ENCODE measurements at regions not wholly inside any gene's neighbourhood (a gene's known extent, or its start where the extent isn't known, plus 50 kb on each side); places are given as distances from the start of the nearest gene placed in this dataset.

DNA sequence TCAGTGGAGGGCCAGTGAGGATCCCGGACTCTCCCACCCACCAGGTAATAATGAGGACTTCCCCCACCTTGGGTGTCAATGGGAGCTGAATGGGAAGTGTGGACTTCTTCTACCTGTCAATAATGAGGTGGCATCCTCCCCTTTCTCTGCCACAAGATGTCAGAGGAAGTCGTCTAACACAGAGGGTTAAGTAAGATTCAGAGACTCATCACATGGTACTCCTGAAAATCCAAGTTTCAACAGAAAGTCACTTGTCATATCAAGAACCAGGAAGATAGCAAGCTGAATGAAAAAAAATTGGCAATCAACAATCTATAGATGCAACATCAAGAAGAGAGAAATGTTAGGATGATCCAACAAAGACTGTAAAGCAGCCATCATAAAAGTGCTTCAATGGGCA, 150.9 kb upstream of the SVIL start:
- Histone ChIP-seq H3K27ac (ENCODE audit: extremely low read depth, low read depth, low read length) (no peak overlapping the region), H3K4me3 (ENCODE audit: low read depth, low read length) (no peak overlapping the region), H3K9me3 (ENCODE audit: control insufficient read depth, insufficient read depth, low read depth, low read length) (no peaks in the 10 kb centered on the region), H3K36me3 (ENCODE audit: control insufficient read depth in 2 of 2, insufficient read depth in 1 of 2, low read length in 2 of 2) (no peaks in the 10 kb centered on the region), H3K4me1 (ENCODE audit: control insufficient read depth, insufficient read depth, low read length) (peaks cover 10% of the 10 kb centered on the region)
- TF ChIP-seq ZNF776 (tag by site-specific recombination; IDR thresholded peaks at IDR 0.05; ENCODE audit: borderline replicate concordance) (no peak), ZNF623 (tag by site-specific recombination; IDR thresholded peaks at IDR 0.05) (no peak), ZNF544 (tag by site-specific recombination; IDR thresholded peaks at IDR 0.05) (no peak), ZNF366 (tag by site-specific recombination; conservative IDR thresholded peaks at IDR 0.05) (no peak), GFI1B (tag by site-specific recombination; IDR thresholded peaks at IDR 0.05) (no peak)
- TF ChIP-seq, protein P1, sequence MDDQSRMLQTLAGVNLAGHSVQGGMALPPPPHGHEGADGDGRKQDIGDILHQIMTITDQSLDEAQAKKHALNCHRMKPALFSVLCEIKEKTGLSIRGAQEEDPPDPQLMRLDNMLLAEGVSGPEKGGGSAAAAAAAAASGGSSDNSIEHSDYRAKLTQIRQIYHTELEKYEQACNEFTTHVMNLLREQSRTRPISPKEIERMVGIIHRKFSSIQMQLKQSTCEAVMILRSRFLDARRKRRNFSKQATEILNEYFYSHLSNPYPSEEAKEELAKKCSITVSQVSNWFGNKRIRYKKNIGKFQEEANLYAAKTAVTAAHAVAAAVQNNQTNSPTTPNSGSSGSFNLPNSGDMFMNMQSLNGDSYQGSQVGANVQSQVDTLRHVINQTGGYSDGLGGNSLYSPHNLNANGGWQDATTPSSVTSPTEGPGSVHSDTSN (CRISPR knock-in tag; IDR thresholded peaks at IDR 0.05) = no peak
- CTCF ChIA-PET = interaction anchor here (0.7 kb wide), 1 partner anchor 289 kb away, joined by 4 read pairs; no protein-coding TSS in a partner anchor
- POLR2A ChIA-PET = no interaction called here

DNA sequence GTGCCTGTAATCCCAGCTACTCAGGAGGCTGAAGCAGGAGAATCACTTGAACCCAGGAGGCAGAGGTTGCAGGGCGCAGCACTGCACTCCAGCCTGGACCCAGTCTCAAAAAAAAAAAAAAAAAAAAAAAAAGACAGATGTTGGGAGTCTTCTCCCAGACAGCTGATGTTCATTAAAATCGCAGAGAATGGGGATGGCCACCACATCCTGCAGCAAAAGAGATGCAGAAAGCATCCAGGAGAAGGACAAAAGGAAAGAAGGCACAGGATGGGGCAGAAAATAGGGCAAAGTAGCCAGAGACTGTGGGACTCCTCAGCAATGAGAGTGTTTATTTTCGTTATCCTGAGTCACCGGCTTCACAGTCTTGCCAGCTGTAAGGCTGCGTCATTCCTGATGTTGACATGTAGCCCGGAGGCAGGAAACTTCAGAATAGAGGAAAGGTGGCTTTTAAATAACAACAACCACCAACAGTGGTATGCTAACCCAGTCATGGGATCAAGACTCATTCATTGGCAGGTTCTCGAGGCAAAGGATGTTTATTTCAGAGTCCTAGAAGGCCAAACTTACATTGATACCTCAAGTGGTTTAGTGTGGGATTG, 149.5 kb upstream of the SVIL start:
- Histone ChIP-seq H3K27ac (ENCODE audit: extremely low read depth, low read depth, low read length) (no peak overlapping the region), H3K36me3 (ENCODE audit: control insufficient read depth in 2 of 2, insufficient read depth in 1 of 2, low read length in 2 of 2) (no peaks in the 10 kb centered on the region), H3K9me3 (ENCODE audit: control insufficient read depth, insufficient read depth, low read depth, low read length) (no peaks in the 10 kb centered on the region), H3K4me3 (ENCODE audit: low read depth, low read length) (no peak overlapping the region), H3K4me1 (ENCODE audit: control insufficient read depth, insufficient read depth, low read length) (peaks cover 10% of the 10 kb centered on the region)
- ChIA-PET POLR2A (no interaction called here), CTCF (interaction anchor here (0.7 kb wide), 1 partner anchor 74 kb away, joined by 3 read pairs; no protein-coding TSS in a partner anchor)
- TF ChIP-seq ZNF629 (tag by site-specific recombination; IDR thresholded peaks at IDR 0.05) (peak; percentile 99), ZFP41 (tag by site-specific recombination; IDR thresholded peaks at IDR 0.05; ENCODE audit: borderline replicate concordance) (no peak), ZNF677 (tag by site-specific recombination; IDR thresholded peaks at IDR 0.05) (no peak), TCF7L2 (IDR thresholded peaks at IDR 0.05; ENCODE audit: borderline replicate concordance, low read depth, low read length) (no peak), ZNF354C (tag by site-specific recombination; IDR thresholded peaks at IDR 0.05; ENCODE audit: borderline replicate concordance, low read depth) (no peak), YY1 (tag by site-specific recombination; IDR thresholded peaks at IDR 0.05) (no peak), ZFP3 (tag by site-specific recombination; IDR thresholded peaks at IDR 0.05; ENCODE audit: low read depth) (no peak), GLIS1 (tag by site-specific recombination; IDR thresholded peaks at IDR 0.05) (peak; percentile 52), ZNF426 (tag by site-specific recombination; IDR thresholded peaks at IDR 0.05) (no peak), ZBTB21 (tag by site-specific recombination; IDR thresholded peaks at IDR 0.05) (peak; percentile 93), KLF8 (tag by site-specific recombination; IDR thresholded peaks at IDR 0.05) (peak; percentile 71), ZNF600 (tag by site-specific recombination; IDR thresholded peaks at IDR 0.05) (peak; percentile 77), SETDB1 (IDR thresholded peaks at IDR 0.05; ENCODE audit: insufficient read length, low read length) (no peak)
- TF ChIP-seq, protein P2, sequence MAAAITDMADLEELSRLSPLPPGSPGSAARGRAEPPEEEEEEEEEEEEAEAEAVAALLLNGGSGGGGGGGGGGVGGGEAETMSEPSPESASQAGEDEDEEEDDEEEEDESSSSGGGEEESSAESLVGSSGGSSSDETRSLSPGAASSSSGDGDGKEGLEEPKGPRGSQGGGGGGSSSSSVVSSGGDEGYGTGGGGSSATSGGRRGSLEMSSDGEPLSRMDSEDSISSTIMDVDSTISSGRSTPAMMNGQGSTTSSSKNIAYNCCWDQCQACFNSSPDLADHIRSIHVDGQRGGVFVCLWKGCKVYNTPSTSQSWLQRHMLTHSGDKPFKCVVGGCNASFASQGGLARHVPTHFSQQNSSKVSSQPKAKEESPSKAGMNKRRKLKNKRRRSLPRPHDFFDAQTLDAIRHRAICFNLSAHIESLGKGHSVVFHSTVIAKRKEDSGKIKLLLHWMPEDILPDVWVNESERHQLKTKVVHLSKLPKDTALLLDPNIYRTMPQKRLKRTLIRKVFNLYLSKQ (tag by site-specific recombination; IDR thresholded peaks at IDR 0.05; ENCODE audit: borderline replicate concordance) = no peak
- TF ChIP-seq, protein P3, sequence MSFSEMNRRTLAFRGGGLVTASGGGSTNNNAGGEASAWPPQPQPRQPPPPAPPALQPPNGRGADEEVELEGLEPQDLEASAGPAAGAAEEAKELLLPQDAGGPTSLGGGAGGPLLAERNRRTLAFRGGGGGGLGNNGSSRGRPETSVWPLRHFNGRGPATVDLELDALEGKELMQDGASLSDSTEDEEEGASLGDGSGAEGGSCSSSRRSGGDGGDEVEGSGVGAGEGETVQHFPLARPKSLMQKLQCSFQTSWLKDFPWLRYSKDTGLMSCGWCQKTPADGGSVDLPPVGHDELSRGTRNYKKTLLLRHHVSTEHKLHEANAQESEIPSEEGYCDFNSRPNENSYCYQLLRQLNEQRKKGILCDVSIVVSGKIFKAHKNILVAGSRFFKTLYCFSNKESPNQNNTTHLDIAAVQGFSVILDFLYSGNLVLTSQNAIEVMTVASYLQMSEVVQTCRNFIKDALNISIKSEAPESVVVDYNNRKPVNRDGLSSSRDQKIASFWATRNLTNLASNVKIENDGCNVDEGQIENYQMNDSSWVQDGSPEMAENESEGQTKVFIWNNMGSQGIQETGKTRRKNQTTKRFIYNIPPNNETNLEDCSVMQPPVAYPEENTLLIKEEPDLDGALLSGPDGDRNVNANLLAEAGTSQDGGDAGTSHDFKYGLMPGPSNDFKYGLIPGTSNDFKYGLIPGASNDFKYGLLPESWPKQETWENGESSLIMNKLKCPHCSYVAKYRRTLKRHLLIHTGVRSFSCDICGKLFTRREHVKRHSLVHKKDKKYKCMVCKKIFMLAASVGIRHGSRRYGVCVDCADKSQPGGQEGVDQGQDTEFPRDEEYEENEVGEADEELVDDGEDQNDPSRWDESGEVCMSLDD (tag by site-specific recombination; IDR thresholded peaks at IDR 0.05) = no peak
- TF ChIP-seq, protein P4, sequence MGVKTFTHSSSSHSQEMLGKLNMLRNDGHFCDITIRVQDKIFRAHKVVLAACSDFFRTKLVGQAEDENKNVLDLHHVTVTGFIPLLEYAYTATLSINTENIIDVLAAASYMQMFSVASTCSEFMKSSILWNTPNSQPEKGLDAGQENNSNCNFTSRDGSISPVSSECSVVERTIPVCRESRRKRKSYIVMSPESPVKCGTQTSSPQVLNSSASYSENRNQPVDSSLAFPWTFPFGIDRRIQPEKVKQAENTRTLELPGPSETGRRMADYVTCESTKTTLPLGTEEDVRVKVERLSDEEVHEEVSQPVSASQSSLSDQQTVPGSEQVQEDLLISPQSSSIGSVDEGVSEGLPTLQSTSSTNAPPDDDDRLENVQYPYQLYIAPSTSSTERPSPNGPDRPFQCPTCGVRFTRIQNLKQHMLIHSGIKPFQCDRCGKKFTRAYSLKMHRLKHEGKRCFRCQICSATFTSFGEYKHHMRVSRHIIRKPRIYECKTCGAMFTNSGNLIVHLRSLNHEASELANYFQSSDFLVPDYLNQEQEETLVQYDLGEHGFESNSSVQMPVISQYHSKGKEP (tag by site-specific recombination; IDR thresholded peaks at IDR 0.05) = no peak
- TF ChIP-seq, protein P5, sequence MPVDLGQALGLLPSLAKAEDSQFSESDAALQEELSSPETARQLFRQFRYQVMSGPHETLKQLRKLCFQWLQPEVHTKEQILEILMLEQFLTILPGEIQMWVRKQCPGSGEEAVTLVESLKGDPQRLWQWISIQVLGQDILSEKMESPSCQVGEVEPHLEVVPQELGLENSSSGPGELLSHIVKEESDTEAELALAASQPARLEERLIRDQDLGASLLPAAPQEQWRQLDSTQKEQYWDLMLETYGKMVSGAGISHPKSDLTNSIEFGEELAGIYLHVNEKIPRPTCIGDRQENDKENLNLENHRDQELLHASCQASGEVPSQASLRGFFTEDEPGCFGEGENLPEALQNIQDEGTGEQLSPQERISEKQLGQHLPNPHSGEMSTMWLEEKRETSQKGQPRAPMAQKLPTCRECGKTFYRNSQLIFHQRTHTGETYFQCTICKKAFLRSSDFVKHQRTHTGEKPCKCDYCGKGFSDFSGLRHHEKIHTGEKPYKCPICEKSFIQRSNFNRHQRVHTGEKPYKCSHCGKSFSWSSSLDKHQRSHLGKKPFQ (tag by site-specific recombination; IDR thresholded peaks at IDR 0.05) = no peak
- TF ChIP-seq, protein P6, sequence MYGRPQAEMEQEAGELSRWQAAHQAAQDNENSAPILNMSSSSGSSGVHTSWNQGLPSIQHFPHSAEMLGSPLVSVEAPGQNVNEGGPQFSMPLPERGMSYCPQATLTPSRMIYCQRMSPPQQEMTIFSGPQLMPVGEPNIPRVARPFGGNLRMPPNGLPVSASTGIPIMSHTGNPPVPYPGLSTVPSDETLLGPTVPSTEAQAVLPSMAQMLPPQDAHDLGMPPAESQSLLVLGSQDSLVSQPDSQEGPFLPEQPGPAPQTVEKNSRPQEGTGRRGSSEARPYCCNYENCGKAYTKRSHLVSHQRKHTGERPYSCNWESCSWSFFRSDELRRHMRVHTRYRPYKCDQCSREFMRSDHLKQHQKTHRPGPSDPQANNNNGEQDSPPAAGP (tag by site-specific recombination; IDR thresholded peaks at IDR 0.05) = peak; percentile 88
- TF ChIP-seq, protein P7, sequence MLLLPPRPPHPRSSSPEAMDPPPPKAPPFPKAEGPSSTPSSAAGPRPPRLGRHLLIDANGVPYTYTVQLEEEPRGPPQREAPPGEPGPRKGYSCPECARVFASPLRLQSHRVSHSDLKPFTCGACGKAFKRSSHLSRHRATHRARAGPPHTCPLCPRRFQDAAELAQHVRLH (tag by site-specific recombination; IDR thresholded peaks at IDR 0.05) = no peak
